HG02870 (cell line): ENCODE measurements at regions not wholly inside any gene's neighbourhood (a gene's known extent, or its start where the extent isn't known, plus 50 kb on each side); places are given as distances from the start of the nearest gene placed in this dataset.

Experiments
- ATAC-seq: cut with Tn5 transposase; IDR thresholded peaks from one replicate; pipeline ENCODE4 v1.9.1; 2021; ENCODE audit warnings: mild to moderate bottlenecking, moderate library complexity; ENCODE audit not compliant: unreplicated experiment

DNA sequence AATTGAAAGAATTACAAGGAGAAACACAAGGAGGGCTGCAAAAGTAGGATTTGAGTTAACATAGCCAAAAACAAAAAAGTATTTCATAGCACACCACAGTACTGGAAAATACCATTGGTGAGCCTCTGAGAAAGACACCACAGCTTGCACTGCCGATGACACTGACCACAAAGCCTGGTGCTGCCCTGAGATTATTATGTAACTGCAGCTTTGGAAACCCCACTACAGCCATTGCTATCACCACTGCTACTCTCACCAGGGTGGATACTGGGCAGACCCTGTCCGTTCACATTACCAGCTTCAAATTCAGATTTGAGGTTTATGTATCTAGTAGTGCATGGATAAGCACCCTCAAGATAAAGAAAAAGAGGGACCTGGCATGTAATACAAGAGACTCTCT is 1246.7 kb upstream of the SORCS1 start:
- no peak for ATAC-seq

- ATAC-seq, result no peak
These were observed 1245.7 kb upstream of the SORCS1 start for GRCh38 chr10:108410236-108410635.

- no peak for ATAC-seq
These were observed 1244.8 kb upstream of the SORCS1 start for GRCh38 chr10:108409306-108409705.

GRCh38 chr10:108404155-108404554 is 1239.6 kb upstream of the SORCS1 start:
- no peak for ATAC-seq

DNA sequence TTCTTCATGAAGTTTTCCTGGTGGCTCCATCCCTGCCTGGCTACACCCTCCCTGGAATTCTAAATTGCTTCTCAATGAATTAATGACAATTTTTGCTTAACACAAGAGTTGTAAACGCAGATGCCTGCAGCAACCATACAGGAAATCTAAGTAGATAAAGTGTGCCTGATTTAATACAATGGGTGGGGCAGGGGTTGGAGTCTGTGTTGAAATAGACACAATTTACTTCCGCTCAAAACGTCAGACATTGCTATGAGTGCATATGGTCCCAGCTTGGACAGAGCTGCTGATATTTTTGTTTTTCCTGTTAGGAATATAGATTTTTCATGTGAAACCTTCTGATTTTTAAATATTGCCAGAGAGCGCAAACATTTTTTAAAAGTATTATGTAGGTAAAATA is 1235.0 kb upstream of the SORCS1 start:
- no peak for ATAC-seq

GRCh38 chr10:108393089-108393488 is 1228.6 kb upstream of the SORCS1 start:
- ATAC-seq, result no peak

GRCh38 chr10:108392286-108392685 is 1227.8 kb upstream of the SORCS1 start:
- ATAC-seq, result no peak

- no peak for ATAC-seq
These were observed 1224.2 kb upstream of the SORCS1 start for GRCh38 chr10:108388706-108389105.

DNA sequence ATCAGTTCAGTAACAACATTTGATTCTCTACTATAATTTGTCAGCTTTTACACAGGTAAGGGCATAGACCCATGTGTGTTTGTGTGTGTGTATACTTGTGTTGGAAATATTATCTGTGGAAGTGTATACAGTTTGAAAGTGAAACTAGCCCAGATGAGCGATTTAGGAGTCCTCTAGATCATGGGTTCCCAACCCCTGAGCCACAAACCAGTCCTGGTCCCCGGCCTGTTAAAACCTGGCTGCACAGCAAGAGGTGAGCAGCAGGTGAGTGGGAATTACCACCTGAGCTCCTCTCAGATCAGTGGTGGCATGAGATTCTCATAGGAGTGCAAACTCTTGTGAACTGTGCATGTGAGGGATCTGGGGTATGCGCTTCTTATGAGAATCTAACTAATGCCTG is 1221.5 kb upstream of the SORCS1 start:
- no peak for ATAC-seq

DNA sequence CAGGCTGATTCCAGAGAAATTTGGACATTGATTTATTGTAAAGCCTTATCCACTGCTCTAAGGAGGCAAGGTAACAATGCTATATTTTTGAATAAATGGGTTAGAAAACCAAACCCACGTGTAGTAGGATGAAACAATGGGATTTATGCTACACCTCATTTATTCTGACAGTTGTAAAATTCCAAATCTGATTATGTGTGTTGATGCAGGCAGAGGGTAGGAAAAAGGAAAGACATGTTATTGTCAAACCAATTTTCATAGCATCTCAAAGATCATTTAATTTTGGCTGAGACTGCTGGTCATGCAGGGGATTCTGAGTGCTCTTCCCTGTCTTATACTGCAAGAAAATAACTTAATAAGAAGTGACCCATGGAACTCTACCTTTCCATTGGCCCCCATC is 1219.9 kb upstream of the SORCS1 start:
- no peak for ATAC-seq

DNA sequence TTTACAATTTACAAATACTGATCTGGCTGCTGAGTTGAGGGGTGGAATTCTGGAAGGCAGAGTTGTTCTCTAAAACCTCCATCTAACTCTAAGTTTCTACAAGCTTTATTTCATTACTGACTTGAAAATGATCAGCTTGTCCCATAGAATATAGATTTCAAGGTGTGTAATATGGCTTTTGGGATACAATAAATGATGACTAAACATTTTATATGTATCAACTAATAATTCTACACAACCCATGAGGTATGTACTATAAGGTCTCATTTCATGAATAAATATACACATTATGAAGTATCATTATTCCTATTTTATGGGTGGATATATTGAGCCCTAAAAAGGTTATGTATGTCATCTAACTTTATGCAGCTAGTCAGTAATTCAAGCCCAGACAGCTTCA is 1214.3 kb upstream of the SORCS1 start:
- ATAC-seq, result no peak

DNA sequence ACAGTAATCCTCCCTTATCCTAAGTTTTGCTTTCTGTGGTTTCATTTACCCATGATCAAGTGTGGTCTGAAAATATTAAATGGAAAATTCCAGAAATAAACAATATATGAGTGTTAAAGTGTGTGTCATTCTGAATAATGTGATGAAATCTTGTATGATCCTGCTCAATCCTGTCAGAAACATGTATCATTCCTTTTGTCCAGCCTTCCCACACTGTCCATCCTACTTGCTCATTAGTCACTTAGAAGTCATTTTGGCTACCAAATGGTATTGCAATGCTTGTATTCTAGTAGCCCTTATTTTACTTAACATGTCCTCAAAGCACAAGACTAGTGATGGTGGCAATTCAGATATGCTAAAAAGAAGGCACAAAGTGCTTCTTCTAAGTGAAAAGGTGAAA is 1211.2 kb upstream of the SORCS1 start:
- ATAC-seq, result no peak

DNA sequence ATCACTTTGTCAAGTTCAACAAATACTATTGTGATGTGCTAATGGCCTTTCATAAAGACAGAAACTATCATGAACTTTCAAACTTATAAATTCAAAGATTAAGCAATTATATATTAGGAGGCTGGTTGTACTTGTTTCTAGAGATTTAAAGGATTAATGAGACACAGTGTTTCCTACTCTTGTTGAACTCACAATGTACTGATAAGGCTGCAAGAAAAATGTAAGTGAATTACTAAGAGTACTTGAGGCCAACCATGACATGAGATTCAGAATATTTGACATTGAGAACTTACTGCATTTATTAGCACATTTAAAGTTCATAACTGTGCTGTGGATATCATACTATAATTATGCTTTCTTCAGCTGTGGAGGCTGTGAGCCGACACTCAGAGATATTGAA is 1210.5 kb upstream of the SORCS1 start:
- ATAC-seq, result no peak

DNA sequence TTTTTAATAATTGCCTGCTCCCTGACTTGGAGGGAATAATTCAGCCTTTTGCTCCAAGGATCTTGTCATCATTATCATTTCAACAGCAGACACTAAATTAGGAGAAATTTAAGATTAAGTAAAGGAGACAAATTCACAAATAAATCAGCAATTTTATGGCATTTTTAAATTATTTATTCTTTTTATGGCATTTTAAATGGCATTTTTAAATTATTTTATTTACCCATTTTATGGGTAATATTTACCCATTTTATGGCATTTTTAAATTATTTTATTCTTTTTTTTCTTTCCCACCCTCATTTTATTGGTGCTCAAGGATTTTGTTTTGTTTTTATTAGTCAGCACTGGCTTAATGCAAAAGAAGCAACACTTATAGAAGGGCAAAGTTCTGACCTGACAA is 1201.0 kb upstream of the SORCS1 start:
- no peak for ATAC-seq

DNA sequence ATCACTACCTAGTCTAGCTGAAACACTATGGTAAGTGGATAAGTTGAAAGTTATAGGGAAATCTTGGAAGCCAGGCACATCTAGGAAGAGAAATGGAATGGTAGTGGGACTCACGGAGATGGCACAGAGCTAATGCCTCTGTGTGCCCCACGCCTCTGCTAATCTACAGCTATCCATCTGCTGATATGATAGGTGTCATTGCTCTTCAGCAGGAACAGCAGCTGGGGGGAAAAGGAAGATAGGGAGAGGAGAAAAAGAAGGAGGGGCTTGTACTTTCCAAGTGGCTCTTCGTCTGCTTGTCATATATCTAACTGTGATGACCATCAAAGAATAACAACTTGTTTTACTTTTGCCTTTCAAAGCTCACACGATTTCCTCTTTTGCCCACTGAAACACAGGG is 1199.1 kb upstream of the SORCS1 start:
- ATAC-seq, result no peak

GRCh38 chr10:108362961-108363360 is 1198.5 kb upstream of the SORCS1 start:
- ATAC-seq, result no peak

DNA sequence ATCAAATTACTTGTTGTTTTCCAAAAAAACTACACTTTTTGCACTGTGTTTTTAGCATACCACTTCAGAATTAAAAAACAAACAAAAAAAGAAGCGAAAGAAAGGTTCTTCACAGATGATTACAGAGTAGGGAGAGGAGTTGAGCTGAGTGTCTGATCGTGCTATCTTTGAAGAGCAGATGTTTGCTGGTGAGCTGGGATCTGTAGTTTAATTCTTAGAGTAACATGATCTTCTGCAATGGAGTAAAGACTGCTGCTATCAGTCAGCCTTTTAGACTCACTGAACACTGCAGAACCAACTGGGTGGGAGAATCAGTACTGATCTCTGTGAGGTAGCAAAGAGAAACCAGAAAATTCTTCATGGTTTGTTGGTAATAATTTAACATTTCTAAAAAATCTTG is 1197.8 kb upstream of the SORCS1 start:
- ATAC-seq, result no peak

GRCh38 chr10:108360187-108360586 is 1195.7 kb upstream of the SORCS1 start:
- no peak for ATAC-seq

DNA sequence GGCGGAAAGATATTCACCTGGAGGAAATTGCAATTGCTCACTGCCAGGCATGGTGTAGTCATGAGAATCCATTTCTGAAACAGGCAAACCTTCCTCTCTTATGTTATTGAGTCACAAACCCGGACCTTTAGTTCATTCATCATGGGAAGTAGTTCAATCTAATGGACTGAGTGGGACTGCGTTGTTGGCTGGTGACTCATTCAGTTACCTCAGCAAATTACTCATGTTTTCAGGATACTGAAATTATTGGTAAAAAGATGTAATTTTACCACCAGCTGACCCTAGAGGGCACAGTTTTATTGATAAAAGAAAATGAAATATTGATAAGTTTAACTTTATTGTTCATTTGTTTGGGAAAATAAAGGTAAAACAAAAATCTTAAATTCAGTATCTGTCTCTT is 1194.4 kb upstream of the SORCS1 start:
- peak; percentile 85 for ATAC-seq

DNA sequence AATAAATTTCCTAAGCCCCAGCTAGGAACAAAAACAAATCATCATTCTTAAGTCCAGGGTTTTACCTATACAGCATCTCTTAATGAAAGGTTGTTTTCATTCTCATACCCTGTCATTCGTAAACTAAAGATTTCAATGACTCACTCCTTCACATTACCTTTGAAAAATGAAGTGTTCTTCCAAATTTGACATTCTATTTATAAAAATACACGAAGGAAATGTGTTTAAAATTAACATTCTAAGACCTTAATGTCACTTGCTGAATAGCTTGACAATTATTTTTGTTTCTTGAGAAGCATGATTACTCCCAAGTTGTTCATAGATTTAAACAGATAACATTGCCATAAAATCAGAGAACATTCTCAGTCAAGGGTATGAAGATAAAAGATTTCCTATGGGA is 1188.3 kb upstream of the SORCS1 start:
- ATAC-seq, result no peak

DNA sequence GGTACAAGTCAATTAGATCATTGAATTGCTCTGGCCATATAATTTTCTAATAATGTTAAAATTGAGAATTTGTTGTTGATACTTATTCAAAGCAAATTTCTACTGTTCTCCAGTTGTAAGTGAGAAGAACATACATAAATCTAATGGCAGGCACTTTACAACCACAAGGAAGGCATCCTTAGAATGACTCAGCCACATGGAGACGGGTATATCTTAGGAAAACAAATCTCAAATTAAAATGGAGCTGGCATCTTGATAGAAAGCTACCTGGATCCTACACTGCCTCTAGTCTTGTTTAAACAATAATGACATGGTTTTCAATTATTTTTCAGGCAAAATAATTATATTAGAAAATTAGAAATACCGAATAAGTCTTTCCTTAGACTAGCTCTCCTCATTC is 1183.7 kb upstream of the SORCS1 start:
- ATAC-seq, result no peak

GRCh38 chr10:108346066-108346465 is 1181.6 kb upstream of the SORCS1 start:
- no peak for ATAC-seq

GRCh38 chr10:108338146-108338545 is 1173.6 kb upstream of the SORCS1 start:
- ATAC-seq, result no peak

- ATAC-seq, result no peak
These were observed 1172.3 kb upstream of the SORCS1 start for GRCh38 chr10:108336836-108337235.
